Tibial nerve (tissue), 4 donors: ENCODE measurements at regions not wholly inside any gene's neighbourhood (a gene's known extent, or its start where the extent isn't known, plus 50 kb on each side); places are given as distances from the start of the nearest gene placed in this dataset.

Source experiments
- EP300 ChIP-seq, 2 donors: sonication (generic); formaldehyde crosslinking; IDR thresholded peaks; one replicate each; pipeline ENCODE4 v1.6.1; 2017; ENCODE audit warnings: antibody characterized with exemption in 2 of 2, mild to moderate bottlenecking in 1 of 2
- TF ChIP-seq, protein P1 (sequence below), 5 experiments: fragments of 200-600 bp in 3 of 5; fragments of 450-650 bp in 2 of 5; sonication (generic) in 3 of 5; IDR thresholded peaks; one replicate each; pipeline ENCODE4 v1.5.1; 2016 to 2019; ENCODE audit warnings: antibody characterized with exemption in 5 of 5, mild to moderate bottlenecking in 3 of 5, moderate library complexity in 2 of 5

GRCh38 chr7:52088008-52088901 lies 771.6 kb upstream of the COBL start:
- TF ChIP-seq, protein P1, sequence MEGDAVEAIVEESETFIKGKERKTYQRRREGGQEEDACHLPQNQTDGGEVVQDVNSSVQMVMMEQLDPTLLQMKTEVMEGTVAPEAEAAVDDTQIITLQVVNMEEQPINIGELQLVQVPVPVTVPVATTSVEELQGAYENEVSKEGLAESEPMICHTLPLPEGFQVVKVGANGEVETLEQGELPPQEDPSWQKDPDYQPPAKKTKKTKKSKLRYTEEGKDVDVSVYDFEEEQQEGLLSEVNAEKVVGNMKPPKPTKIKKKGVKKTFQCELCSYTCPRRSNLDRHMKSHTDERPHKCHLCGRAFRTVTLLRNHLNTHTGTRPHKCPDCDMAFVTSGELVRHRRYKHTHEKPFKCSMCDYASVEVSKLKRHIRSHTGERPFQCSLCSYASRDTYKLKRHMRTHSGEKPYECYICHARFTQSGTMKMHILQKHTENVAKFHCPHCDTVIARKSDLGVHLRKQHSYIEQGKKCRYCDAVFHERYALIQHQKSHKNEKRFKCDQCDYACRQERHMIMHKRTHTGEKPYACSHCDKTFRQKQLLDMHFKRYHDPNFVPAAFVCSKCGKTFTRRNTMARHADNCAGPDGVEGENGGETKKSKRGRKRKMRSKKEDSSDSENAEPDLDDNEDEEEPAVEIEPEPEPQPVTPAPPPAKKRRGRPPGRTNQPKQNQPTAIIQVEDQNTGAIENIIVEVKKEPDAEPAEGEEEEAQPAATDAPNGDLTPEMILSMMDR (IDR thresholded peaks at IDR 0.05): no peak
- TF ChIP-seq EP300 (IDR thresholded peaks at IDR 0.05): no peak
